Amygdala (tissue), 56 donors: ENCODE measurements at regions not wholly inside any gene's neighbourhood (a gene's known extent, or its start where the extent isn't known, plus 50 kb on each side); places are given as distances from the start of the nearest gene placed in this dataset.

Experiments used
- DNase-seq, 56 donors: peaks; one replicate each; lab custom pipeline; 2025; lab: John Stamatoyannopoulos, UW

DNA sequence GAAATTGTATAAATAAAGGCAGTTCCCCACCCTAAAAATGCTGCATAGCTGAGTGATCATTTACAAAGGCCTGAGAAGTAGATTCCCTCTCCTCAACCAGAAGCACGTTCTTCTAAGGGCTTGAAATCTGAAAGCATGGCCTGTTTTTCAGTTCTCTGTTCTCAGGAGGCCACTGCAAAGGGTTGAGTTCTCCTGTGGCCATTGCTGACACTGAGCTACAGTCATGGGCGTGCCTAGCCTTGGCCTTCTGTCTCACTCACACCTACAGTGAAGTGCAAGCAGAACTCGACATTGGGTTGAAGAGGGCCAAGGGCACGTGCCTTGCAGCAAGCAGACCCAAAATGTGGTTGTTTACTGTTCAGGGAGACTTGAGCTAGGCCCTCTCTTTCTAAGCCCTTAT lies 276.6 kb upstream of the VLDLR start:
- no peak for DNase-seq

DNA sequence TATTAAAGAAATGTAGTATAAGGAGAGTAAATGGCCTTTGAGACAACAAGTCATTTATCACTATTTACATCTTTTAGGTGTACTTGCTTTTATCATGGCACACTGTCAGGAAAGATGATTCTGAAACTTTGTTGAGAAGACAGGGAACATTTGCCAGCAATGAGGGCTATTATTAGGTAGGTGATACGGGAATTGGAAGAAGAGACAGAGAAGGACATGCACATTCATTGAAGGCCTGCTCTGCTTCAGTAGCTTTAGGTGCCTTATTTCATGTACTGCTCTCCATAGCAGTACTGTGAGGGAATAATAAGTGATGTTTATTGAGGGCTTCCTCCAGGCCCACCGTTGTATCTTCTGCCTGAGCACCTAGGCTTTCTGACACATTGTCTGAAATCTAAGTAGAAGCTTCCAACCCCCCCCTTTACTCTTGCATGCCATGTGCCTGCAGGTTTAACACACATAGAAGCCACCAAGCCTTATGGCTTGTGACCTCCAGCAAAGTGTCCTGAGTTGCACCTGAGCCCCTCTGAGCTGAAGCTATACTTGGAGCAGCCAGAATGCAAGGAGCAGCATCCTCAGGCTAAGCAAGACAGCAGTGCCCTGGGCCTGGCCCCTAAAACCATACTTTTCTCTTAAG lies 275.2 kb upstream of the VLDLR start:
- DNase-seq: no peak

DNA sequence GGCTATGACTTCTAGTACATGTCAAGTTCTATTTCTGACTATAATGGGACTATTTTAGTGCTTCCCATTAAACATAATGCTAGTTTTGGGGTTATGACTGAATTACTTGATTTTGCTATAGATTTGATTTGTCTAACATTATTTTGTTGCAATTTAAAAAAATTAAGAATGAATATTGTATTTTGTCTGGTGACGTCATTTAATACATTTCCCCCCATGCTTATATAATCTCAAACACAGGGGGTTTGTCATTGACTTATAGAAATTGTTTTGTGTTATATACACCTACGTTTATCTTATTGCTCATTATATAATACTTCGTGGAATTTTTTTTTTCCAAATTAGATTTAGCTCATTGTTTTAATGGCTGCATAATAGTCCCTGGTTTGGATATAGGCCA lies 270.3 kb upstream of the VLDLR start:
- no peak for DNase-seq

DNA sequence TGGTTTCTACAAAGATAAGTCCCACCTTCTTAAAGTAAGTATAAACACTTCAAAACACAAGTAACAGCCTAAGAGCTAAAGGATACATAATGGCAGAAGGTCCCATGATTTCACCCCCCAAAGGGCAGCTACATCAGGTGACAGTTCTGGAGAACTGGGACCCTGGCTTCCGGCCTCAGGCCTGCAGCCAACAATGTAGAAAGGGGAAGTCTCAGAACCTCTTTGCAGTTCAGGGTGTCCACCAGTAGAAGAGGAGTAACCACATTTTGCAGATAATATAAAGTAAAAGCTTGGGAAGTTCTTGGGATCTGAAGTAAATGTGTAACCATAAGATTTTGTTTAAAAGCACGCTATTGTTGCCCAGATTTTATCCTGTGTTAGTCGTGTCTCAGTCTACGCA lies 267.4 kb upstream of the VLDLR start:
- DNase-seq: no peak

DNA sequence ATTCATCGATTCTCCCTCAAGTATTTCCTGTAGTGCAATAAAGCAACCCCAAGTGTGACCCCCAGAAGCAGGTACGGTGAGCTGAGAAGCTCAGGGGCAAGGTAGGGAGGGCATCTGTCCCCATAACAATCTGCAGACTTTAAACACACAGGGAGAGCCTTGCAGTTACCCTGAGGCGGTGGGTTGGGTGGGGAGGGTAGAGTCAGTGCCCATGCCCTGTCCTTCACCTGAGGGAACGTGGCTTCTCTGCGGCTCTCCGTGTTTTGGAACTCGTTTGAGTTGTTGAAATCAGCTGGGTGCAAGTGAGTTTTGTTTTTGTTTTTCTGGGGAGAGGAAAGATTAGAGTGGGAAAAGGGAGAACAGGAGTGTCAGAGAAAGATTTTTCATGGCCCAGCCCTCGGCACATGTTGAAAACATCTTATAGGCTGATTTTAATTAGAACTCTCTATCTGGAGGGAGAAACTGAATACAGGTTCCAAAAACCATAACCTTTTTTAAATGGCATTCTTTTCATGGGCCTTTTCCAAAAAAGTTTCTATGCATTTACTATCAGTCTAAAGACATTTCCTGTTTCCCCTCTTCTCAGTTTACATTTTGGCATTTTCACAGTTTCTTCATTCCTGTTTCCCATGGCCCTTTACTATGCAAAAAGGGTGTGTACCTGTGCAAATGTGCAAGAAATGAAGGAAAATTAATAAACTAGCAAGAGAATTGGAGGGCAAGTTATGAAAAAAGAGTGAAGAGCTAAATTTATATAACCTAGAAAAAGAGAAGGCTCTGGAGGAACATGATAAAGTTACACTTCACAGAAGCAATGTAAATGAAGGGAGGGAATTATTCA lies 266.5 kb upstream of the VLDLR start:
- DNase-seq: no peak

DNA sequence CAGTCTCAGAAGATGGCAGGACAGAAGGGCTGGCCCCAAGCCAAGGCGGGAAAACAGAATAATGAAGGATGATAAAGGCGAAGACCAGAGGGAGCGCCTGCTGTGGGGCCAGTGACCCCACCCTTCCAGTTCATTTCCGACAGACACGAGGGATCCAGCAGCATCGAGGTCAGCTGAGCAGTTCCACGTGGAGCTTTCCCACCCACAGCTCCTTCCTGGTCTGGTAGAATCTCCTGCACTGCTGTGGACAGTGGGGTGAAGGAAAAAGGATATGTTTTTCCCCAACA lies 265.9 kb upstream of the VLDLR start:
- no peak for DNase-seq

DNA sequence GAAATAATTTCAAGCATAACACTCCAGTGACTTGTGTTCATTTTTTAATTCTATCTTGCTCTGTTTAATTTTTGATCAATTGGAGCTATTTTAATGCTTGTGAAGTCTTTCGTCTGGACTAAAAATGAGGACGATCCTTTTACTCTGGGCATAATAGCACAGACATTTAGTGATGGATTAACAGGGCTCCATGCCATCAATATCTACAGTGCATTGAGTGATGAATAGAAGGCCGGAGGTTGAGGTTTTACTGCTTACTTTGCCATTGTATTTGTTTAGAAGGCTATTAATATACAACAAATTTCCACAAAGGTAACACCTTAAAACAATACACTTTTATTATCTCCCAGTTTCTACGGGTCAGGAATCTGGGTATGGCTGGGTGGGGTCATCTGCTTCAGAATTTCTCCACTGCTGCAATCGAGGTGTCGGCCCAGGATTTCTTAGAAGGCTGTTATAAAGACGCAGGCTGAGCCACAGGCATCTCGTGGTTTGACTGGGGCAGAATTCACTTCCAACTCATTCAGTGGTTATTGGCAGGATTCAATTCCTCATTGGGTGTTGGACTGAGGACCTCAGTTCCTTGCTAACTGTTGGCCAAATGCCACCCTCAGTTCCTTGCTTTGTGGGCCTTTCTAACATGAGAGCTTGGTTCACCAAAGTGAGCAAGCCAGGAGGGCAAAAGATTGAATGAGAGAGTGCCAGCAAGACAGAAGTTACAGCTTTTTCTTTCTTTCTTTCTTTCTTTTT lies 265.4 kb upstream of the VLDLR start:
- no peak for DNase-seq

DNA sequence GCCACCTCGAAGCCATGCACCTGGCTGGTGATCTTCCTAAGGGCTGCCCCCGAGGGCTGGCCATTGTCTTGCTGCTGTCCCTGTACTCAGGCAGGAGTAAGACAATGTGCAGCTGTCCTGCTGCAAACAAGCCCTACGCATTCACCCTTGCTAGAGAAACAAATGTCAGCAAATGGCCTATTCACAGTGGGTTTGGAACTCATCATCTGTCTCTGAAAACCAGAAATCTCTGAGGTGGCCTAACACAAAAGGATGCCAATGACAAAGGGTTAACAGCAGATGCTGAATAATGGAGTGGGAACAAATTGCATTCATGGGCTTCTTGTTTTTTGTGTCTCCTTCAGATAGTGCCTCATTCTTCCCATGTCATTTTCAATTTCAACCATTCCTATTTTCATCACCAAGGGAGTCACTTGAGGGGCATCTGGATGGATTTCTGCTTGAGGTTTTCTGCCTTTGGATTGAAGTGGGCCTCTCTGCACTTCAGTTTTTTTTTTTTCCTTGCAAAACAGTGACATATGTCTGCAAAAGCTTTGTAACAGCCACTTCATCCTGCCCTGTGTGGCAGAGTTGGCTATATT lies 261.6 kb upstream of the VLDLR start:
- DNase-seq: no peak

DNA sequence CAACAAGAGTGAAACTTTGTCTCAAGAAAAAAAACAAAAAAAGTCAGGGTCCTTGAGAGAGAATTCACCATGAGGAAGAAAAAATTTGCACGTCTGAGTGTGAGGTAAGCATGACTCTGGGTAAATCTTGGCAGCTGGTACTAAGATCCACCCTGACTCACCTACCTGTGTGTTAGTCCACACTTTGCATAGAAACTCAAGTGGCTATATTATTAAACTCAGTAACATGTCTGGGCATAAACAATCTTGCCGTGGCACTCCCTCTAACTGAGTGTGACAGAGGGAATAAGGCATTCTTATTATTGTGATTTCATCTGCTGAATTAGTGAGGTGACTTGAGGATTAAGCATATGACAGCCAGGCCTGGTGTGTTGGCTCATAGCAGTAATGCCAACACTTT lies 259.4 kb upstream of the VLDLR start:
- no peak for DNase-seq

DNA sequence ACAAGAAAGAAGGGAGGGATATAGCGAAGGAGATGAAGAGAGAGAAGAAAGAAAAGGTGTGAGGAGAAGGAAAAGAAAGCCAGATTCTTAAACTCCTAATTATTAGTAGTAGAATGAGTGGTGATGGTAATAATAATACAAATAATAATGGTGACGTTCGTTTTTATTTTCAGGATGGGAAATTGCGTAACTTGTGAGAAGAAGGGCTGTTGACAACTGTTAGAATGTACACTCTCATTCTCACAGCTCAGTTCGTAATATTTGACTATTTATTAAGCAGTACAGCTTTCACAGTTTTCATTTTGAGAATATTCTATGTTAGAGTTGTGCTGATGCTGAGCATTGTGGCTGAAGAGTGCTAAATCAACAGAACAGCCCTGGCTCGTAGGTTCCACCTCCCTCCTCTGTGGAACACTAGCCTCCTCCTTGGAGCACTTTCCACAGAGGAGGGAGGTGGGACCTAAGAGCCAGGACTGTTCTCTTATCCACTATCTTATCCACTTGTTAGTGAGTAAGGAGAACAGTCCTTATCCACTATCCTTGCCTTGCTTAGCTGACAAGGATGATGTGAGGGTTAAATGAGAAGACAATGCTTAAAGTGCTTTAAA lies 258.3 kb upstream of the VLDLR start:
- DNase-seq: no peak

DNA sequence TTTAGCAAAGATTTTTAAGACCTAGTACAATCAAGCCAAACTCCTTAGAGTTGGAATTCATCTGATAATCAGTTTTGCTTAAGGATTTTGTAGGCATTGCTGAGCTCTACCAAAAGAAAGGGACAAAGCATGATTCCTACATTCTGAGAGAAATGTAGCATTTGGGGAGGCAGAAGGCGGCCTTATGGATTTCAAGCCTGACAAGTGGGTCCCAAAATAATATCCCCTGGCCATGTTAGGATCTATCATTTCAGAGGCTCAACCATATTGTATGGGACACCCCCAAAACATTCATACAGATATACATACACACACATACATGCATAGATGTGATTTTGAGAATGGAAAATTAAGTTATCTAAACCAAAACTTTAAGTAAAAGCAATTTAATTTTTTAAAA lies 257.8 kb upstream of the VLDLR start:
- no peak for DNase-seq

DNA sequence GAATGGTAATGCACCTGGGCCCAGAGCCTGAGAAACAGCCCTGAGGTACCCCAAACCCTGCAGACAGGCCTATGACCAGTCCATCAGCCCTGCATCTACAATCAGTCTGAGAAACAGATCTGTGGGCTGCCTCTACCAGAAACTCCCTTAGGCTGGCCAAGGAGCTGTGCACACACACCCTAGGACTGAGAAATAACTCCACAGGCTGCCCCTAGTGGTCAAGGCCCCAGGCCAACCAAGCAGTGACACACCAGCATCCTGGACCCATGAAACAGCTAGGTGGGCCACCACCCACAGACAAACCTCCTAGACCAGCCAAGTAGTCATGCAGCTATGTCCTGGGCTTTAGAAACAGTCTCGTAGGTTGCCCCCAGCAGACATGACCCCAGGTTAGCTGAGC lies 253.6 kb upstream of the VLDLR start:
- DNase-seq: no peak

DNA sequence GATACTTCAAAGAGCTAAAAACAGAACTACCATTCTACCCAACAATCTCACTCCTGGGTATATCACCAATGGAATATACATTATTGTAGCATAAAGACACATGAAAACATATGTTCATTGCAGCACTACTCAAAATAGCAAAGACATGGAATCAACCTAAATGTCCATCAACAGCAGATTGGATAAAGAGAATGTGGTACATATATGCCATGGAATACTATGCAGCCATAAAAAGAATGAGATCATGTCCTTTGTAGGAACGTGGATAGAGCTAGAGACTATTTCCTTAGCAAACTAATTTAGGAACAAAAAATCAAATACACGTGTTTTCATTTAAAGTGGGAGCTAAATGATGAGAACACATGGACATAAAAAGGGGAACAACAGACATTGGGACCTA lies 247.9 kb upstream of the VLDLR start:
- DNase-seq: no peak

DNA sequence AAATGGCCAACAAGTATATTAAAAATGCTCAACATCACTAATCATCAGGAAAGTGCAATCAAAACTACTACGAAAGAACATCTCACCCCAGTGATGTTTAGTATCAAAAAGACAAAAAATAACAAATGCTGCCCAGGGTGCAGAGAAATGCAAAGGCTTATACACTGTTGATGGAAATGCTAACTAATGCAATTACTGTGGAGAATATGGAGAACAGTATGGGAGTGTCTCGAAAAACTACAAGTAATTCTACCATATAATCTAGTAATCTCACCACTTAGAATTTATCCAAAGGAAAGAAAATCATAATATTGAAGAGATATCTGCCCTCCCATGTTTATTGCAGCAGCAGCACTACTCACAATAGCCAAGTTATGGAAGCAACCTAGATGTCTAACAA lies 246.5 kb upstream of the VLDLR start:
- DNase-seq: no peak

DNA sequence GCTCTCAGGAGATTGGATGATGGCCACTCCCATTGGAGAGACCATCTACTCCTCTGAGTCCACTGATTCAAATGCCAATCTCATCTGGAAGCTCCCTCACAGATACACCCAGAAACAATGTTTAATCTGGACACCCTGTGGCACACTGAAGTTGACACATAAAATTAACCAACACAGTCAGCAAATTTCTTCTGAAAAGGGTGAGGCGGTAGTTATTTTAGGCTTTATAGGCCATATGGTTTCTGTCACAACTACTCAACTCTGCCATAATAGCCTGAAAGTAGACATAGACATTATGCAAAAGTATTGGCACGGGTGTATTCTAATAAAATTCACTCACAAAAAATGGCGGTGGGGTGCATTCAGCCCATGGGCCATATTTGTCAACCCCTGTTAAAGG lies 244.5 kb upstream of the VLDLR start:
- no peak for DNase-seq

DNA sequence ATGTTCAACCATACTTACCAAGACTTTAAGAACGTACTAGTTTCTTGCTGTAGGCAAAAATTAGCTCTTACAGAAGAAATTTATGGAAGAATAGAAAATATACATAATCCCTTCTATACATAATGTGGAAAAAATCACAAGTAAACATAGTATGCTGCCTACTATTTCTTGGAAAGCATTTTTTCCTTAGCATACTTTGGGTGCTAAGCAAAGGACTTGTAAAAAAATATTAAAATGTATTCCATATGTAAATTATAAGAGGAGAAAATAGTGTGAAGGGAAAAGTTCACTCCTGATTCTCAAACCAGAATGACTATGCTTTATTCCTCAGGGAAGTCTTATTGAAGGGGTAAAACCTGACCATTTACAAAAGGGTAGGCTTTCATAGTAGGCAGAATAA lies 243.8 kb upstream of the VLDLR start:
- no peak for DNase-seq

DNA sequence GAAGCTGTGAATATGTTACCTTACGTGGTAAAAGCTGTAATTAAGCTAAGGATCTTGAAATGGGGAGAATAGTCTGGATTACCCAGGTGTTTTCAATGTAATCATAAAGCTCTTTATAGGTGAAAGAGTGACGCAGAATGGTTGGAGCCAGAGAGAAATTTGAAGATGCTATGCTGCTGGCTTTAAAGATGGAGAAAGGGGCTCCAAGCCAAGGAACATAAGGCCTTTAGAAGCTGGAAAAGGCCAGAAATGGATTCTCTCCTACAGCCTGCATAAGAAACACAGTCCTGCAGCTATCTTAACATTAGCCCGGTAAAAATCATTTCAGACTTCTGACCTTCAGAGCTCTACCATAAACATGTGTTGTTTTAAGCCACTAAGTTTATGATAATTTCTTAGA lies 243.3 kb upstream of the VLDLR start:
- no peak for DNase-seq

DNA sequence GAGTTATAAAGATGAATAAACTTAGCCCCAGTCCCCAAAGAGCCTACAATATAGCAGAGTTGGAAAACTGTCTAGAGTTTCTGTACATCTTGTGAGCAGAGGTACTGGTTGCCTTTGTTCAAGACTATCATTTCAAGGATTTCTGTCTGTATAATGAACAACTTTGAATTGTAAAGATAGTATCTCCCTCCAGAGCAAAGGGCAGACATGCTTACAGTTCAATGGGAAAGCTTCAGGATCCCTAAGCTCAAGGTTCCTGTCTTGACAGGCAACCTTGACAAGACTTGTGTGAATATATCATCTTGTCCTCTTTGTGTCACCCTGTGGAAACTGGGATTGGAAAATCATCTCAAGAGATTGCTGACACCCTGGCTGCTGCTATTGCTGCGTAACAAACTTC lies 242.8 kb upstream of the VLDLR start:
- DNase-seq: no peak

DNA sequence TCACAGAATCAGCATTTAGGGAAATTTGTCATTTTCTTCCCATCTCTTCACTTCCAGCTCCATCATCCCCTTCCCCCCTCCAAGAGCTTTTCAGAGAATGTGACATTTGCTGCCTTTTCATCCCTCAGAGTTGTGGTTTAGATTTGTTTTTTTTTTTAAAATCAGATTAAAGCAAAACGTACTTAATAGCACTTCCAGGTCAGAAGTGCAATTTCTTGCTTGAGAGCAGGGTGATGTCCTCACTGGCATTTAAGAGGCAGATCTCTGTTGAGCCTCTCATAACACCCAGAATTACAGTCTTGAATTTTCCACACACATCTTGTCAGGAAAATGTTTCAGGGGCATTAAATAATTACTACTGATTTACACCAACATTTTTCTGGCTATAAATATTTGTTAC lies 236.8 kb upstream of the VLDLR start:
- no peak for DNase-seq

DNA sequence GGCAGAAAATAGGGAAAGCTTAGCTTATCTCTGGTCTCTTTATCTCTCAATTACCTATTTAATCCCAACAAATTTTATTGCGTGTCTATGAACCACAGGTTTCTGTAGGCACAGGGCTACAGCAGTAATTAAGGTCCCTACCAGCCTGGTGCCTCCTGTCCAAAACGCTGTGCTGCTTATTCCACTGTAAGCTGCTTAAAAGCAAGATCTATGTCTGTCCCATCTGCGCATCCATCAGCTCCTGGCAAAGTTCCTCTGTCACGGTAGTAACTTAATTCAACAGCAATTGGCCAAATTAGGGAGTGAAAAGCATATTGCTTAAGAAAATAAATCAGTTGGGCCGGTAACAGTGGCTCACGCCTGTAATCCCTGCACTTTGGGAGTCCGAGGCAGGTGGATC lies 235.8 kb upstream of the VLDLR start:
- DNase-seq: no peak

DNA sequence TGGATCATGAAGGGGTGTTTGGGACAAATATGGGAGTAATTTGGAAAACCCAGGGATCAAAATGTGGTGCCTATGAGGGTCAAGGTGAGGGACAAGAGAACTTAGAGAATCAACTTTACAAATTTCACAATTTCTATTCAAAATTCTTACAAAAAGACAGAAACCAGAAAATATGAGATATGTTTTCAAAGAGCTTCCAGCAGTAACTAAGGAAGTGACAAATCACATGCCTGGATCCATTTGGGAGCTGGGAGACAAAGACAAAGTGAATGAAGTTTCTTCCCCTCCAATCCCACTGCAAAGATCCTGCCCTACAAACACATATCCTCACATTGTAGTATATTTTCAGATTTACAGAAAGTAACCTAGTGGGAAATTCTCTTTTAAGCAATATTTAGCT lies 235.0 kb upstream of the VLDLR start:
- DNase-seq: no peak
